NCI-H748 (cell line): ENCODE measurements at regions not wholly inside any gene's neighbourhood (a gene's known extent, or its start where the extent isn't known, plus 50 kb on each side); places are given as distances from the start of the nearest gene placed in this dataset.
"Not testable (repeated sequence)": the region's sequence is repeated elsewhere in the genome, so short reads cannot be mapped to it uniquely, and the experiment has no call there.

Experiments
- DNase-seq: peaks from one replicate; lab custom pipeline; 2025; ENCODE audit not compliant: unreplicated experiment; lab: John Stamatoyannopoulos, UW

GRCh38 chr7:14973712-14974428 is 71.3 kb upstream of the DGKB start:
- no peak for DNase-seq

GRCh38 chr7:14971678-14972077 is 69.1 kb upstream of the DGKB start:
- DNase-seq, result not testable (repeated sequence)

- DNase-seq, result not testable (repeated sequence)
Observed at GRCh38 chr7:14967376-14967775, 64.8 kb upstream of the DGKB start.

GRCh38 chr7:14962778-14963177 is 60.2 kb upstream of the DGKB start:
- no peak for DNase-seq

GRCh38 chr7:14960721-14961120 is 58.2 kb upstream of the DGKB start:
- DNase-seq, result no peak

- peak; percentile 12 for DNase-seq
Observed at GRCh38 chr7:14959339-14959738, 56.8 kb upstream of the DGKB start.

- DNase-seq, result no peak
Observed at GRCh38 chr7:14954035-14954434, 51.5 kb upstream of the DGKB start.
